Adipose tissue (tissue), 3 donors: ENCODE measurements at regions not wholly inside any gene's neighbourhood (a gene's known extent, or its start where the extent isn't known, plus 50 kb on each side); places are given as distances from the start of the nearest gene placed in this dataset.
"Not testable (repeated sequence)": the region's sequence is repeated elsewhere in the genome, so short reads cannot be mapped to it uniquely, and the experiment has no call there.

ENCODE experiments used
- H3K27ac ChIP-seq: one replicate; pipeline ENCODE4 v1.5.1; 2013; ENCODE audit warnings: low read depth, low read length
- WGBS, 3 donors: extraction: QIAGEN DNeasy Blood & Tissue Kit; methylation state at CpG; one replicate each; pipeline ENCODE4 v1.1.7; 2013; 5-methylcytosine and 5-hydroxymethylcytosine counted together
- donor health status: healthy with polysubstance abuse.
- donor health status: Bipolar disorder and iron deficiency.
- donor health status: healthy.

DNA sequence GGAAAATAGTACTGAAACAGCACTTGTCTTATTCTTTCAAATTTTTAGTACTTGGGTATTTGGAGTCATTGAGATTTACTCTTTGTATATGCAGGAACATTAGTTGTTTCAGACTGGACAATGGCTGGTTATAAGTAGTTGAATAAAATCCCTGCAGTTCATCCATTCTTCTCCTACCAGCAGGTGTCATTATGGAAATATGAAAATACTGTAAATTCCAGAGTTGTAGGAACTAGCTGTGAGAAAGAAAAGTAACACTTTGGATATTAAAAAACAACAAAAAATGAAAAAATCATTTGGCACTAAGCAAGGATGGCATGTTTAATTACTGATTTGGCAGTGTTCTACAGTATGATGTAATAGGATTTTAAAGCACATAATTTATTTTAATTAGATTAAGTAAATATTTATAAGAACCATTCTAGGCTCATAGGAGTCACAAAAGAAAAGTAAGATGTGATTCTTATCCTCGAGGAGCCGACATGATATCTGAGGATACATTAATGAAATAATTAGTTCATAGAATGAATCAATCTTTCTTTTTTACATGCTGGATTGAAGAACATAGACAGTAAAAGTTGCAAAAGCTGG, 155.3 kb downstream of the KCNRG start:
- no peak overlapping the region for H3K27ac ChIP-seq
- 36 to 68% (median 63%) methylated on average over 2 of the region's 2 CpGs for WGBS, 3 donors

- WGBS, 3 donors = 95 to 98% (median 98%) methylated on average over 15 of the region's 15 CpGs
- H3K27ac ChIP-seq = no peak overlapping the region
Observed at GRCh38 chr13:50171590-50172282, 156.5 kb downstream of the KCNRG start.

- not testable (repeated sequence) for H3K27ac ChIP-seq
- whole genome bisulfite sequencing, 3 donors = 88 to 95% (median 93%) methylated on average over 2 of the region's 2 CpGs
Observed at GRCh38 chr13:50173045-50173444, 157.8 kb downstream of the KCNRG start.

DNA sequence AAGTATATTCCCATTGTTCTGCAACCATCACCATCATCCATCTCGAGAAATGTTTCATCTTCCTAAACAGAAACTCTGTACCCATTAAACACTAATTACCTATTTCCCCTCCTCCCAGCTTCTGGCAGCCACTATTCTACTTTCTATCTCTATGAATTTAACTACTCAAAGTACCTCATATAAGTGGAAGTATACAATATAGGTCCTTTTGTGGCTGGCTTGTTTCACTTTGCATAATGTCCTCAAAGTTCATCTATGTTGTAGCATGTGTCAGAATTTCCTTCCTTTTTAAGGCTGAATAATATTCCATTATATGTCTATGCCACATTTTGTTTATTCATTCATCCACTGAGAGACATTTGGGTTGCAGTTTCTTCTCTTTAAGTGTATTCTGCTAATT, 159.4 kb downstream of the KCNRG start:
- H3K27ac ChIP-seq = no peak overlapping the region
- WGBS, 3 donors = 87 to 93% (median 90%) methylated on average over 1 of the region's 1 CpG

GRCh38 chr13:50179977-50180376, 164.7 kb downstream of the KCNRG start:
- 52 to 97% (median 90%) methylated on average over 1 of the region's 1 CpG for WGBS, 3 donors

GRCh38 chr13:50185769-50186763, 170.8 kb downstream of the KCNRG start:
- 87 to 93% (median 88%) methylated on average over 14 to 31 of the region's 32 CpGs for WGBS, 3 donors
- not testable (repeated sequence) for H3K27ac ChIP-seq

More at GRCh38 chr13:50179977-50180376, 164.7 kb downstream of the KCNRG start:
- no peak overlapping the region for H3K27ac ChIP-seq

GRCh38 chr13:50187352-50188029, 172.2 kb downstream of the KCNRG start:
- H3K27ac ChIP-seq = no peak overlapping the region
- WGBS, 3 donors = 91 to 97% (median 91%) methylated on average over 3 of the region's 3 CpGs

GRCh38 chr13:50188696-50189095, 173.5 kb downstream of the KCNRG start:
- WGBS, 3 donors = 89 to 95% (median 94%) methylated on average over 1 of the region's 1 CpG

DNA sequence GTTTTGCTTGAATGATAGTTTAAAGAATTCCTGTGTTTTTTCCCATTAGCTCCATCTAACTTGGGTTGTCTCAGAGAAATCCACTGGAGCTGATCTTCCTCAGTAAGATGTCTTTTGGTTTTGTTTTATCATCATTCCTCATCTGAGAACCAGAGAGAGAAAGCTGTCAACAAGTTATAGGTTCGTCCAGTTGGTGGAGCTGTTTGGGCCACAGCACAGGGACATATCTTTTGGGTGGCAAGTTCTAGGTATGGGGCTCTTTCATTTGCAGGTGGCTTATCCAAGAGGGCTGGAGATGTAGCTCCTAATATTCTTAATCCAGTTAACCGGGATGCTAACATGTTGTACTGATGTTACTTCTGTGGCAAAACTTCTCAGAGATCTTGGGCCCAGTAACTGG, 174.2 kb downstream of the KCNRG start:
- WGBS, 3 donors = 89 to 95% (median 95%) methylated on average over 2 of the region's 2 CpGs
- H3K27ac ChIP-seq = no peak overlapping the region

More at GRCh38 chr13:50188696-50189095, 173.5 kb downstream of the KCNRG start:
- no peak overlapping the region for H3K27ac ChIP-seq

DNA sequence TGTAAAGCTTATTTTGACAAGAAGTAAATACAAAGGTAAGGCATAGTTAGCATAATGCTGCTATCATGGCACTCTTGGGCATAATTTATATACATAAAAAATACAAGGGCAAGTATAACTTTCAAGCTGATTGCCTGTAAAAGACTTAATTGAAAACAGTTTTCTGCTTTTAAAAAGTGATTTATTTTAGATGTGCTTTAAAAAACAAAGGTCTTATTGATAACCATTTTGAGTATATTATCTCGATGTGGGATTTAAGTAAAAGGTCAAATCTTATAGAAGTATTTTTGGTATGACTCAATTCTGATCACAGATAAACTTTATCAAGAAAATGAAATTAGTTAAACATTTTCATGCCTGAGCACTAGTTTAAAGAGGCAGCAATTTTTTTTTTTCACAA, 175.8 kb downstream of the KCNRG start:
- 25 to 82% (median 70%) methylated on average over 1 of the region's 1 CpG for WGBS, 3 donors
- no peak overlapping the region for H3K27ac ChIP-seq

DNA sequence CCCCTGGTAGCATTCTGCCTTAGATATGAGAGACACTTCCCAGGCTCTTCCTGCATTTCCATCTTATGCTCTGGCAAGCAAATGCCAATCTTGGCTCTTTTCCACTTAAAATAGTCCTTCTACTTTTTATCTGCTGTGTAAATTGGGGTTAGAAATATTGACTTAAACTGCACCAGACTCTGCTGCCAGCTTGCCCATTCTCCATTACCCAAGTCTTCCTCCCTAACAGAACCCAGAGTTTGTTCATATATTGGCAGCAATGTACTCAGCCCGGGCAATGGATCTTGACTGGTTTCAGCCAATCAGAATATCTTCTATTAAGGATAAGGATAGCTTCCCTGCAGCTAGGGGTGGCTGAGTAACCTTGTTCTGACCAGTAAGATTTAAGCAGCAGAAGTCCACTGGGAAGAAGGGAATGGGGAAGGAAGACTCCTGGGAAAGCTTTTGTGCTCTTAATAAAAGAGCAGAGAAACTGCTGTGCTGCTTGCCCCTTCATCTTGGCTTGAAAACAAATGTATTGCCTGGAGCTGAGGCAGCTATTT, 177.1 kb downstream of the KCNRG start:
- WGBS, 3 donors = 66 to 89% (median 81%) methylated on average over 1 of the region's 1 CpG
- no peak overlapping the region for H3K27ac ChIP-seq

- 69 to 73% (median 72%) methylated on average over 4 of the region's 4 CpGs for WGBS, 3 donors
- no peak overlapping the region for H3K27ac ChIP-seq
Observed at GRCh38 chr13:50195045-50195444, 179.8 kb downstream of the KCNRG start.

GRCh38 chr13:50196118-50196517, 180.9 kb downstream of the KCNRG start:
- H3K27ac ChIP-seq = no peak overlapping the region
- 66 to 86% (median 83%) methylated on average over 3 of the region's 3 CpGs for WGBS, 3 donors

- WGBS, 3 donors = 61 to 88% (median 82%) methylated on average over 2 of the region's 2 CpGs
- H3K27ac ChIP-seq = no peak overlapping the region
Observed at GRCh38 chr13:50197705-50198104, 182.5 kb downstream of the KCNRG start.

- WGBS, 3 donors = 56 to 81% (median 57%) methylated on average over 2 of the region's 2 CpGs
- no peak overlapping the region for H3K27ac ChIP-seq
Observed at GRCh38 chr13:50198508-50198907, 183.3 kb downstream of the KCNRG start.

DNA sequence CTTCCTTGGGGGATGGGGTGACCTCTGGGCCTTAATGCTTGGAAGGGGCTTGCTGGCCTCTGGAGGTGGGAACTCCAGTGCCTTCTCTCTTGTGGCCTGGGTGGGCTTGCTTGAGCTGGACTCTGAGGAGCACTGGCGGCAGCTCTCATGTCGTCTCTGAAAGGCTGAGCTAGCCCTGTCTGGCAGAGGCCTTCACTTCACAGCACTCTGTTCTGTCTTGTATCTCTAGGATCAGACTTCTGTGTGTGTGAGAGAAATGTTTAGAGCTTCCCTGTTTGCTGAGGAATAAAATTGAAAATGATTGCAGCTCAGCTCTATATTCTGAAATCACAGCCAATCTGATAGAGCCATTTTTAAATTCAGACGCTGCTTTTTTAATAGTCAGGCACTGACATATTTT, 185.3 kb downstream of the KCNRG start:
- WGBS, 3 donors = 69 to 80% (median 75%) methylated on average over 3 of the region's 3 CpGs
- no peak overlapping the region for H3K27ac ChIP-seq

DNA sequence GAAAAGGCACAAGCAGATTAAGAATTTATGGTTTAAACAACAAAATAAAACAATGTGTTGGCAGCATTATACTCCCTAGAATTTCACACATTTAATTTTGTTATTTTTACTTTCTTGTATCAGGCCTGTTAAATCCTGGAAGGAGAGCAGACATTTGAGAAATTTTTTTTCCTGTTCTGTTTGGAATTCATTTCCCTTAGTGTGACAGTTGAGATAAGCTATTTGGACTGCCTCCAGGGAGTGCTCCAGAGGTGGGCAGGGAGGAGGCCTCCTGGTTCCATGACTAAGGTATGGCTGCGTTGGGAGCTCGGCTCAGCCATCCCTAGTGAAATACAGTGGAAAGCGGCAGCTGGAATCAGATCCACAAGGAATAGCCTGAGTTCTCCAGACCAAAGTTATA, 185.7 kb downstream of the KCNRG start:
- 66 to 87% (median 84%) methylated on average over 3 of the region's 3 CpGs for WGBS, 3 donors
- H3K27ac ChIP-seq = no peak overlapping the region

- no peak overlapping the region for H3K27ac ChIP-seq
- 82 to 89% (median 87%) methylated on average over 4 of the region's 4 CpGs for WGBS, 3 donors
Observed at GRCh38 chr13:50202485-50202884, 187.2 kb downstream of the KCNRG start.
